AML-193 (cell line): ENCODE measurements at regions not wholly inside any gene's neighbourhood (a gene's known extent, or its start where the extent isn't known, plus 50 kb on each side); places are given as distances from the start of the nearest gene placed in this dataset.

ENCODE experiments used
- DNase-seq, 2 experiments: peaks; one replicate each; lab custom pipeline; 2025; lab: John Stamatoyannopoulos, UW

GRCh38 chr2:45068571-45069140 is 59.4 kb upstream of the SIX2 start:
- no peak for DNase-seq

GRCh38 chr2:45067859-45068570 is 58.8 kb upstream of the SIX2 start:
- DNase-seq, result no peak
